MM.1S (cell line): ENCODE measurements at regions not wholly inside any gene's neighbourhood (a gene's known extent, or its start where the extent isn't known, plus 50 kb on each side); places are given as distances from the start of the nearest gene placed in this dataset.

Experiments
- DNase-seq: peaks from one replicate; pipeline ENCODE4 v3.0.0-alpha.2; 2015
- H2AFZ ChIP-seq: fragments of 300-600 bp; sonication (generic); 2 replicates; pipeline ENCODE4 v1.6.0; 2016; ENCODE audit warnings: antibody characterized with exemption, low read length
- H3F3A ChIP-seq: fragments of 300-600 bp; sonication (generic); 2 replicates; pipeline ENCODE4 v1.6.1; 2016; ENCODE audit warnings: mild to moderate bottlenecking, antibody characterized with exemption, low read length, moderate library complexity, mixed read lengths; ENCODE audit not compliant: insufficient read depth
- H3K27ac ChIP-seq: fragments of 300-600 bp; sonication (generic); 2 replicates; pipeline ENCODE4 v1.5.1; 2016; ENCODE audit warnings: mild to moderate bottlenecking, low read length
- H3K27me3 ChIP-seq: fragments of 300-600 bp; sonication (generic); replicated peaks from 2 replicates; pipeline ENCODE4 v1.6.0; 2016; ENCODE audit warnings: low read length; ENCODE audit not compliant: insufficient read depth
- H3K36me3 ChIP-seq: fragments of 300-600 bp; sonication (generic); replicated peaks from 2 replicates; pipeline ENCODE4 v1.6.1; 2016; ENCODE audit warnings: mild to moderate bottlenecking, low read length, mixed read lengths; ENCODE audit not compliant: insufficient read depth
- H3K4me1 ChIP-seq: fragments of 300-600 bp; sonication (generic); 2 replicates; pipeline ENCODE4 v1.6.1; 2016; ENCODE audit warnings: low read length, mixed read lengths
- H3K4me2 ChIP-seq: fragments of 300-600 bp; sonication (generic); 2 replicates; pipeline ENCODE4 v1.6.0; 2016; ENCODE audit warnings: low read depth, low read length
- H3K4me3 ChIP-seq: fragments of 300-600 bp; sonication (generic); 2 replicates; pipeline ENCODE4 v1.5.1; 2016; ENCODE audit warnings: low read length, mixed read lengths
- H3K79me2 ChIP-seq: fragments of 300-600 bp; sonication (generic); 2 replicates; pipeline ENCODE4 v1.6.1; 2016; ENCODE audit warnings: mixed run types, low read length, mixed read lengths
- H3K9ac ChIP-seq: fragments of 300-600 bp; sonication (generic); 2 replicates; pipeline ENCODE4 v1.6.1; 2016; ENCODE audit warnings: low read length, mixed read lengths
- H3K9me2 ChIP-seq: fragments of 300-600 bp; sonication (generic); replicated peaks from 2 replicates; pipeline ENCODE4 v1.6.1; 2016; ENCODE audit warnings: mild to moderate bottlenecking, low read length, mixed read lengths; ENCODE audit not compliant: insufficient read depth
- H3K9me3 ChIP-seq: fragments of 300-600 bp; sonication (generic); replicated peaks from 2 replicates; pipeline ENCODE4 v1.6.1; 2016; ENCODE audit warnings: mild to moderate bottlenecking, low read length, mixed read lengths; ENCODE audit not compliant: insufficient read depth
- H4K20me1 ChIP-seq: fragments of 300-600 bp; sonication (generic); 2 replicates; pipeline ENCODE4 v1.6.1; 2016; ENCODE audit warnings: mild to moderate bottlenecking, low read length, moderate library complexity, mixed read lengths; ENCODE audit not compliant: insufficient read depth
- EZH2 ChIP-seq: fragments of 300-600 bp; sonication (generic); optimal IDR thresholded peaks from 2 replicates; pipeline ENCODE3; 2017; ENCODE audit warnings: low read depth, mild to moderate bottlenecking, antibody characterized with exemption, low read length, mixed read lengths
- EZH2phosphoT487 ChIP-seq: fragments of 300-600 bp; sonication (generic); IDR thresholded peaks from 2 replicates; pipeline ENCODE4 v1.6.1; 2018; ENCODE audit warnings: antibody characterized with exemption, low read length
- TF ChIP-seq, protein P1 (sequence below): fragments of 300-600 bp; sonication (generic); IDR thresholded peaks from 2 replicates; pipeline ENCODE4 v1.5.1; 2016; ENCODE audit warnings: antibody characterized with exemption, low read length, mixed read lengths

DNA sequence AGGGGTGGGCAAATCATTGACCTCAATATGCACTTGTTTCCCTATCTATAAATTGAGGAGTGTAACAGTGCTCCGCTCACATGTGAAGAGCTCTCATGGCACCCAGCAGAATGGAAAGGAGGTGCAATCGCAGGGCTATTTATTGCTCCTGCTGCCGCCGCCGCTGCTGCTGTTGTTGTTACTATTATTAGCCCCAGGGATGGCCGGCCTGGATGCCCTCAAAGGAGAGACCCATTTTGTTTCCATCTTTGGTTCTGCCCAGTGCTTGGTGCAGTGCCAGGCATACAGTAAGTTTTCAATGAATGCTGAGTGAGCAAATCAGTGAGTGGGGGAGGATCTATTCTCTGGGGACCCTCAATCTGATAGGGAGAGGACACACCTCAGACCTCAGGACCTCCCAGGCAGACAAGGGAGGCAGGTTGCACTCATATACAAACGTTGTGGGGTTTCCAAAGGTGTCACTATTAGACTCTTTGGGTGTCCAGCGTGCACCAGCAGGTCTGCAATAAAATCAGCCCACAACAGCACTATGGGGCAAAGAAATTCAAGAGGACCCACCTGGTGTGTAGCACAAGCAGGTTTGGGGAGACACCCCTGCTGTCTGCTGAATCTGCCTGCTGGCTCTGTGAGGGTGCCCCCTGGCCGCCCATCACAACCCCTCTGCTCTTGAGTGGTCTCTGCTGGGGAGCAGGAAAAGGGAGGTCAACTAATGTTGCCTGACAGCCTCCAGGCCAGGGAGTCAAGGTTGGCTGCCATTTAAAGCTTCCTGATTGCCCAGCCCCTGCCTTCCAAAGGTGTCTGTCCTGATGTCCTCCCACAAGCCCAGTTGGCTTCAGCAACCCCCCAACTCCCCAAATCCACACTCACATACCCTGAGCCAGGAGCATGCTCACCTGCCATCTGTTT lies 136.3 kb downstream of the ACTL8 start:
- Histone ChIP-seq H3K4me3 (no peak overlapping the region), H3K79me2 (no peaks in the 10 kb centered on the region), H3K4me1 (no peaks in the 10 kb centered on the region), H3K27ac (no peak overlapping the region), H3K9me3 (no peaks in the 10 kb centered on the region), H3K9ac (no peak overlapping the region), H4K20me1 (no peaks in the 10 kb centered on the region), H3K36me3 (no peaks in the 10 kb centered on the region), H2AFZ (no peak overlapping the region), H3F3A (no peaks in the 10 kb centered on the region), H3K9me2 (no peaks in the 10 kb centered on the region), H3K4me2 (no peak overlapping the region), H3K27me3 (peaks cover 92% of the 10 kb centered on the region)
- no peak for DNase-seq
- TF ChIP-seq EZH2 (no peak), EZH2phosphoT487 (no peak)
- TF ChIP-seq, protein P1, sequence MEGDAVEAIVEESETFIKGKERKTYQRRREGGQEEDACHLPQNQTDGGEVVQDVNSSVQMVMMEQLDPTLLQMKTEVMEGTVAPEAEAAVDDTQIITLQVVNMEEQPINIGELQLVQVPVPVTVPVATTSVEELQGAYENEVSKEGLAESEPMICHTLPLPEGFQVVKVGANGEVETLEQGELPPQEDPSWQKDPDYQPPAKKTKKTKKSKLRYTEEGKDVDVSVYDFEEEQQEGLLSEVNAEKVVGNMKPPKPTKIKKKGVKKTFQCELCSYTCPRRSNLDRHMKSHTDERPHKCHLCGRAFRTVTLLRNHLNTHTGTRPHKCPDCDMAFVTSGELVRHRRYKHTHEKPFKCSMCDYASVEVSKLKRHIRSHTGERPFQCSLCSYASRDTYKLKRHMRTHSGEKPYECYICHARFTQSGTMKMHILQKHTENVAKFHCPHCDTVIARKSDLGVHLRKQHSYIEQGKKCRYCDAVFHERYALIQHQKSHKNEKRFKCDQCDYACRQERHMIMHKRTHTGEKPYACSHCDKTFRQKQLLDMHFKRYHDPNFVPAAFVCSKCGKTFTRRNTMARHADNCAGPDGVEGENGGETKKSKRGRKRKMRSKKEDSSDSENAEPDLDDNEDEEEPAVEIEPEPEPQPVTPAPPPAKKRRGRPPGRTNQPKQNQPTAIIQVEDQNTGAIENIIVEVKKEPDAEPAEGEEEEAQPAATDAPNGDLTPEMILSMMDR = no peak

DNA sequence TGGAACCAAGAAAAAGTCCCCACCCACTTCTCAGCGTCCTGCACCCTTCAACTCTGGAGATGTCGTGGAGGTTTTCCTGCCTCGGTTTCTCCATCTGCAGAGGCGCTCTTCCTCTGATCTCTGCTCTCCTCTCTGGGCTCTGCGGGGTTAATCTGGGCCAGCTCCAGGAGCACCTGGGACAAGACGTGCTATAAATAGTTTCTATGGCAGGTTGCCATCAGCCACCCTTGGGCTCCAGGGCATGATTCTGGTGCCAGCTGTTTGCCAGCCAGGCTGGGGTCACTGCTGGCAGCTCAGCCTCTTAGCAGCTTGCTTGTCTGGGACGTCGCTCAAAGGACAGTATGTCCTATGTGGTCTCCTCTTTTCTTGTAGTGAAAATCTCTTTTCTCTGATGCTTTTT lies 137.1 kb downstream of the ACTL8 start:
- H4K20me1 ChIP-seq = no peaks in the 10 kb centered on the region
- H3K4me3 ChIP-seq = no peak overlapping the region
- no peak overlapping the region for H3K27ac ChIP-seq
- H3K9me2 ChIP-seq = no peaks in the 10 kb centered on the region
- H3K27me3 ChIP-seq = peaks cover 92% of the 10 kb centered on the region
- H3F3A ChIP-seq = no peaks in the 10 kb centered on the region
- H3K9me3 ChIP-seq = no peaks in the 10 kb centered on the region
- H3K79me2 ChIP-seq = no peaks in the 10 kb centered on the region
- no peaks in the 10 kb centered on the region for H3K36me3 ChIP-seq
- no peak for DNase-seq
- no peak overlapping the region for H3K4me2 ChIP-seq
- no peak overlapping the region for H2AFZ ChIP-seq
- TF ChIP-seq, protein P1 = no peak
- TF ChIP-seq EZH2 (no peak), EZH2phosphoT487 (no peak)
- H3K9ac ChIP-seq = no peak overlapping the region
- no peaks in the 10 kb centered on the region for H3K4me1 ChIP-seq

DNA sequence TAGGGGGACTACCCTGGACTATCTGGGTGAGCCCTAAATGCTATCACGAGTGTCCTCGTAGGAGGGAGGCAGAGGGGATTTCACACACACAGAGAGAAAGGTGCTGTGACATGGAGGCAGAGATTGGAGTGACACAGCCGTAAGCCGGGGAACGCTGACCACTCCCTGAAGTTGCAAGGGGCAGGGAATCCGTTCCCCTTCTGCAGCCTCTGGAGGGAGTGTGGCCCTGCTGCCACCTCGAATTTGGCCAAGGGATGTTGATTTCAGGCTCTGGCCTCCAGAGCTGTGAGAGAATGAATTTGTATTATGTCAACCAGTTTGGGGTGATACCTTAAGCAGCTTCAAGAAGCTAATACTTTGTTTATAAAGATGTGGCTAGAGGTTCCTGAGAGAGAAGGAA lies 137.7 kb downstream of the ACTL8 start:
- Histone ChIP-seq H3K9ac (no peak overlapping the region), H3K9me2 (no peaks in the 10 kb centered on the region), H3K4me1 (no peaks in the 10 kb centered on the region), H2AFZ (no peak overlapping the region), H3K79me2 (no peaks in the 10 kb centered on the region), H3K27me3 (peaks cover 90% of the 10 kb centered on the region), H3K4me3 (no peak overlapping the region), H3F3A (no peaks in the 10 kb centered on the region), H3K27ac (no peak overlapping the region), H3K36me3 (no peaks in the 10 kb centered on the region), H3K4me2 (no peak overlapping the region), H4K20me1 (no peaks in the 10 kb centered on the region), H3K9me3 (no peaks in the 10 kb centered on the region)
- TF ChIP-seq, protein P1 = no peak
- no peak for TF ChIP-seq EZH2
- no peak for TF ChIP-seq EZH2phosphoT487
- no peak for DNase-seq
